T-helper 17 cell (primary cell): ENCODE measurements at regions not wholly inside any gene's neighbourhood (a gene's known extent, or its start where the extent isn't known, plus 50 kb on each side); places are given as distances from the start of the nearest gene placed in this dataset.

Experiments used
- ATAC-seq: fragments of 150-1000 bp; cut with Tn5 transposase; 2 replicates; pipeline ENCODE4 v1.10.0; 2021; ENCODE audit warnings: mild to moderate bottlenecking, moderate library complexity
- DNase-seq, 3 donors: peaks; one replicate each; pipeline versions ENCODE4 v3.0.0 to v3.0.0-alpha.2; 2020 to 2021
- H3K9me3 ChIP-seq: one replicate; pipeline ENCODE4 v1.7.0; 2013; ENCODE audit warnings: low read length, mild to moderate bottlenecking; ENCODE audit not compliant: control insufficient read depth, poor library complexity, severe bottlenecking
- H3K27ac Mint-ChIP-seq: one replicate; pipeline ENCODE4 v1.8.0; 2022; ENCODE audit warnings: mild to moderate bottlenecking, moderate library complexity, mixed read lengths
- H3K27me3 Mint-ChIP-seq: one replicate; pipeline ENCODE4 v1.8.0; 2022; ENCODE audit warnings: mixed read lengths
- H3K36me3 Mint-ChIP-seq: one replicate; pipeline ENCODE4 v1.8.0; 2022; ENCODE audit warnings: low read depth, mixed read lengths
- H3K4me1 Mint-ChIP-seq: one replicate; pipeline ENCODE4 v1.8.0; 2022; ENCODE audit warnings: mild to moderate bottlenecking, mixed read lengths
- H3K4me3 Mint-ChIP-seq: one replicate; pipeline ENCODE4 v1.8.0; 2022; ENCODE audit warnings: mild to moderate bottlenecking, moderate library complexity, mixed read lengths

DNA sequence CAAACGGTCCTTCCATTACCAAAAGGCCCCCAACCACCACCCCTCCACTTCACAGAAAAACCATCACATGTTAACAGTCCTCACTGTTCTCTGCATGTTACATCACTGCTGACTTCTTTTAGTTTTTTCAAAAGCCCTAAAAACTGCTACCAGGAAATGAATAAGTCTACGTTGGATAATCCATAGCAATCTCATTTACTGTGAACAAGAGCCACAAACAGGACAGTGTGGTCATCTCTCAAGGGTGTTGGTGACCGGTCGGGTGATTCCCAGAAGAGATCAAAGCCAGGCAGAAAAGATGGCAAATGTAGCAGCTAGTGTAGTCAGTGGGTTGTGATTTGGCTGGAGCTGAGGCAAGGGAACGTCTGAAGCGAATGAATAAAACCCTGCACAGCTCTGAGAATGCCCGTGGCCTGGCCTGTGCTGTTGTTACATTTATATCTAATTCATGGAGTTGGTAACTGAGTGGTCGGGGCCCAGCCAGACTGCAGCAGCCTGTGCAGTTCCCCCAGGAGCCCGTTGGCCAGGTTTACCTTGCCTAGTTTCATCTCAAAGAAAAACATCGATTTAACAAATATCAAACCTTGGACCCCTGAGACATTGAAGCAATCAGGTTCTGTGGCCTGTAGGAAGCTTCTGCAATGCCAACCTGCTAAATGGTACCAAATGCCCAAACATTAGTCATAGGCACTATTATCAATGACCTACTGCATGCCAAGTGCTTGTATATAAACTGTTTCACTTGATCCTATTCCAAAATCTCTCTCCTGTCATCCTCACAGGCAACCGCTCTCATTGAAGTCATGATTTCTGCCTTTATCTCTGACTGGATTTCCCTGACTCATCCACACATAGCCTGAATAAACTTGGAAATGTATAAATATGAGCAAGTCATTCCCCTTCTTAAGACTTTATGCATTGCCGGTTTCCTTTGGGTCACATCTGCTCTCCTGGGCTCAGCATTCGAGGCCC lies 153.8 kb upstream of the SERP2 start:
- Mint-ChIP-seq H3K4me1 (peaks cover 3% of the 10 kb centered on the region), H3K27ac (peak overlapping the region; percentile 30), H3K27me3 (peaks cover 26% of the 10 kb centered on the region), H3K4me3 (no peak overlapping the region), H3K36me3 (no peaks in the 10 kb centered on the region)
- ATAC-seq (no peak), DNase-seq (no peak)
- no peaks in the 10 kb centered on the region for H3K9me3 ChIP-seq

DNA sequence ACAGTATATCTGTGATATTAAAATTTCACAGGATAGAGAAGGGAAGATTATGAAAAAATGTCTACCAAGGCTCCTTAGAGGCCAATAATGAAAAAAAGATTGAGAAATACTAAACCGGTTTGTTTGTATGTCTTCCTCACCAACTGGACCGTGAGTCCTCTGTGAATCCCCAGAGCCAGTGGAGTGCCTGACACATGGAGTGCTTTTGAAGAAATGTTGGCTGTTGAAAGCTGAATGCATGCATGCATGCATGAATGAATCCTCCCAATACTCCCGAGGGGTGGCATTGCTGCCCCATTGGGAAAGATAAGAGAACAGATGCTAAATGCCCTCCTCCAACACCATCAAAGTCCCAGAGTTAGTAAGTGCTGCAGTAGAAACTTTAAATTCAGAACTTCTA lies 152.7 kb upstream of the SERP2 start:
- no peaks in the 10 kb centered on the region for H3K36me3 Mint-ChIP-seq
- peaks cover 16% of the 10 kb centered on the region for H3K27me3 Mint-ChIP-seq
- DNase-seq = no peak
- ATAC-seq = no peak
- H3K27ac Mint-ChIP-seq = peak overlapping the region; percentile 30
- H3K4me3 Mint-ChIP-seq = no peak overlapping the region
- H3K4me1 Mint-ChIP-seq = peaks cover 3% of the 10 kb centered on the region
- H3K9me3 ChIP-seq = no peaks in the 10 kb centered on the region

DNA sequence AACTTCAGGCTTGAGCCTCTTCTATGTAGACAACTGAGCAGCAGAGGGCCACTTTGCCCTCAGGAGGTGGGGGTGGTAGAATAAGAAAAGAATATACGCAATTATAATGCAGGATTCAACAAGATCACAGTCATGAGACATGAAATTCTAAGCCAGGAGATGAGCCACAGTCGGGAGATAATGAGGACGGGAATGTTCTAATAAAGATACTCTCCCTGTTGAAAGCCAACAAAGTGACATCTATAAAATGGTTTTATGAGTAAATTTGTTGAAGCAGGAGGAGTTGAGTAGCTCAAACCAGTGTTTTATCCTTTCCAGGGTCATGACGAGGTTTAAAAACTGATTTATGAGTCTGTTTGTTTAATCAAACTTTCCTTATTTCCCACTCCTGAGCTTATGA lies 152.0 kb upstream of the SERP2 start:
- Mint-ChIP-seq H3K36me3 (no peaks in the 10 kb centered on the region), H3K27me3 (peaks cover 11% of the 10 kb centered on the region), H3K4me3 (no peak overlapping the region), H3K27ac (no peak overlapping the region), H3K4me1 (peaks cover 3% of the 10 kb centered on the region)
- ATAC-seq (no peak), DNase-seq (no peak)
- H3K9me3 ChIP-seq = no peaks in the 10 kb centered on the region

DNA sequence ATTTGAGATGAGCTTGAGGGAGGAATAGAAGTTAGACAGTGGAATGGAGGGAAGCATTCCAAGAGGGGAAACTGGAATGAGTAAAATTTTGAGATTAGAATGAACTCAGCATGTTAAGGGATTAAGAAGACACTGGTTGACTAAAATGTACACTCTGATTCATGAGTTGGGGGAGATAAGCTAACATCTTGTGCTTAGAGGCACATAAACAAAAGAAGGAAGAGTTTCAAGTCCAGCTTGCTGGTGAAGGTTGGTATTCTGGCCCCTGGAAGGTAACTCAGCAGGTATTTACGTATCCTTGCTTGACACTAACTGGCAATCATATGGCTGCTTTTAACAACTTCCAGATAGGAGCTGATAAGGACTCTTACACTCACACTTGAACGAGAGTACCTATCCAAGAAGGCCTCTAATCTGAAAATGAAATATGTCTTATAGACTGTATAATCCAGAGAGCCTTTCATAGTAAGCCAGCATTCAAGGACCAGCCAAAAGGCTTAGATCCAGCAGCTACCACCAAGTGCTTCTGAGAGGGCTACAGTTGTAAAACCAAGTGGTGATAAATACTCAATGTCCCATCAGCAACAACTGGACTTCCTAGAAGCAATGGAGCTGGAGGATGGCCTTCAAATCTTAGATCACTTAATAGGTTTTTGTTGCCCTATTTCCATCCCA lies 149.7 kb upstream of the SERP2 start:
- no peaks in the 10 kb centered on the region for H3K9me3 ChIP-seq
- ATAC-seq (no peak), DNase-seq (no peak)
- peaks cover 3% of the 10 kb centered on the region for H3K4me1 Mint-ChIP-seq
- H3K27me3 Mint-ChIP-seq = peaks cover 6% of the 10 kb centered on the region
- H3K4me3 Mint-ChIP-seq = no peak overlapping the region
- H3K36me3 Mint-ChIP-seq = no peaks in the 10 kb centered on the region
- H3K27ac Mint-ChIP-seq = no peak overlapping the region

DNA sequence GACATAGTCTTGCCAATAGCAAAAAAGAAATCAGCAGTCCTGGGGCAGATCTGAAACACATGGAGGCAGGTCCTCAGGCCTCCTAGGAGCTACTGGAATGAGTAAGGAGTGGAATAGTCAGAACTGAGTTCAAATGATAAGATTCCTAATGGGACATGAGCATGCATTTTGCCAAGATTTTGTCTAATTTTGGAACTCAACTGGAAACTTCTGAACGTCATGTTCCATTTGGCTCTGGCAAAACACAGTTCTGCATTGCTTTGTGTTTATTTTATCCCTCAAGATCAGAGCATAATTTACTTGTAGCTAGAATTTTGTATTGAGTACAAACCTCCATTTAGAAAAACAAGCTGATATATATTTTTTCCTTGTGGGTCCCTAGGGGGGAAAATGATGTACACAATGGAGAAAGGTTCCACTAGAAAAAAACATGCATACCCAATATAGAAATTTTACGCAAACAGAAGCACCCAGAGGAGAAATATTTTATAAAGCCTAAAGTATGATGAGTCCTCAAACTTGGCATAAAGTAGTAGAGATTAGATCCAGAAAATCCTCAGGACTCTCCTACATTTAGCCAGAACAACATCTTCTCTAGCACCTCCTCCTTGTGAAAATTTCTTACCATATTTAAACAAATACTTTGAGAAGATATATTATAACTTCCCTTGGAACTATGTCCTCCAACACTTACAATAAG lies 149.0 kb upstream of the SERP2 start:
- H3K4me1 Mint-ChIP-seq = peaks cover 3% of the 10 kb centered on the region
- DNase-seq = no peak
- ATAC-seq = no peak
- no peaks in the 10 kb centered on the region for H3K36me3 Mint-ChIP-seq
- H3K9me3 ChIP-seq = no peaks in the 10 kb centered on the region
- H3K4me3 Mint-ChIP-seq = no peak overlapping the region
- peaks cover 6% of the 10 kb centered on the region for H3K27me3 Mint-ChIP-seq
- no peak overlapping the region for H3K27ac Mint-ChIP-seq

DNA sequence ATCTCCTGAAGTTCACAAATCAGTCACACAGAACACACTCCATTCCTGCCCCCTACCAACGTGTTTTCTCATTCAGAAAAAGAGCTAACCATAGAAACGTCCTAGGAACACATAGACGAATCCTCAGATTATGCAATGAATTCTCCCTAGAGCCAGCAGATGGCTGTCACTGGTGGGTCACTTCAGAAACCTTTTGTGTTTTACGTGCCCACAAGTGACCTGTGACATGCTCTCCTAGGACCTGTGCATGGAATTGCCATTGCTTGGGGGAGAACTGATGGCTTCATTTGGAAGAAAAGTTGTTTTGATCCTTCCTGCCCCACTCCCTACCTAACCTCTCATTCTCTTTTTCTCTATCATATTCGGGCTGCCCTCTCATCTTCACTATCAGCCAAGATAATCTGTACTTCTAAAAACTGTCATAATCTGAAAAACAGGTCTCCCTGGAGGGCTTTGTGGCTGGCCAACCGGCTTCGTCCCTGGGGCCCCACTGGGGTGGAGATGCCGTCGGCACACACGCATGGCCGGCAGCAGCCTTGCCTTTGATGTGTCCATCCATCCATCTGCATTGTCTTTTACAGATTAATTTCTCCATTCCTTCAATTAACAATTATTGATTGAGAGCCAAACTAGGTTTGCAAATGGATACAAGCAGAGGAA lies 144.1 kb upstream of the SERP2 start:
- peaks cover 28% of the 10 kb centered on the region for H3K27me3 Mint-ChIP-seq
- no peaks in the 10 kb centered on the region for H3K4me1 Mint-ChIP-seq
- ATAC-seq = no peak
- no peak overlapping the region for H3K27ac Mint-ChIP-seq
- DNase-seq = no peak
- H3K9me3 ChIP-seq = no peaks in the 10 kb centered on the region
- no peak overlapping the region for H3K4me3 Mint-ChIP-seq
- no peaks in the 10 kb centered on the region for H3K36me3 Mint-ChIP-seq

DNA sequence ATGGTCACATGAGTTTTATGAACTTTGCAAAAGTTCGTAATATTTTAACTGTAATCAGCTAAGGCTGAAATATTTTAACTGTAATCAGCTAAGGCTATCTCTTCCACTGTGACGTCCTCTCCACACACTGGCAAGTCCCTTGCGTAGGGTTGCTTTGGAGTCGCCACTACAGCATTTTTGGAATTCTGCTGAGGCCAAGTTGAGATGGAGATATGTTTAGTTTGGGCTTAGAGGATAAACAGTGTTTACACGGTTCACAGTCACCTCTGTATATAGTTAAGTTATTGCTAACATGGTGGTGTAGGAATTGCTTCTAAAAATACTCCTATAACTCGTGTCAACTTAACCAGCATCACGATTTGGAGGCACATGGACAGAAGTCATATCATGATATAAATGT lies 143.6 kb upstream of the SERP2 start:
- DNase-seq (no peak), ATAC-seq (no peak)
- no peaks in the 10 kb centered on the region for H3K4me1 Mint-ChIP-seq
- H3K9me3 ChIP-seq = no peaks in the 10 kb centered on the region
- H3K4me3 Mint-ChIP-seq = no peak overlapping the region
- no peaks in the 10 kb centered on the region for H3K36me3 Mint-ChIP-seq
- H3K27me3 Mint-ChIP-seq = peaks cover 33% of the 10 kb centered on the region
- no peak overlapping the region for H3K27ac Mint-ChIP-seq

DNA sequence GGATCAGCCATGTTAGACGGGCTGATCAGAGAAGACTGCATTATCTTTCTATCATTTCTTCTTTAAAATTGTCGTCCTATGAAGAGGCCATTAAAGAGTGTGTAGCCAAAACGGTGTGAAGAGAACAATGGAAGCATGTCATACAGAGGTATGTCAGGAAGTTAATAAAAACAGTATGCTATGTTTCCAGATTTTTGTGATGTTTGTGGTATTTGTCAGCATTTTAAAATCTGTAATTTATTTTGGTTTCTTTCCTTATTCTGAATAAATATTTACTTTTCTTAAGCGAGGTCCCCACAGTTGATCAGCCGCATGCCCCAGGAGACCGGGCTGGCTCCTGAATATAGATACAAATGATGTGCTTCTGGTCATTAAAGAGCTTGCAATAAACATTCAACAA lies 142.9 kb upstream of the SERP2 start:
- Mint-ChIP-seq H3K36me3 (no peaks in the 10 kb centered on the region), H3K27me3 (peaks cover 34% of the 10 kb centered on the region), H3K4me1 (no peaks in the 10 kb centered on the region), H3K27ac (no peak overlapping the region), H3K4me3 (no peak overlapping the region)
- DNase-seq = no peak
- H3K9me3 ChIP-seq = no peaks in the 10 kb centered on the region
- ATAC-seq = no peak

DNA sequence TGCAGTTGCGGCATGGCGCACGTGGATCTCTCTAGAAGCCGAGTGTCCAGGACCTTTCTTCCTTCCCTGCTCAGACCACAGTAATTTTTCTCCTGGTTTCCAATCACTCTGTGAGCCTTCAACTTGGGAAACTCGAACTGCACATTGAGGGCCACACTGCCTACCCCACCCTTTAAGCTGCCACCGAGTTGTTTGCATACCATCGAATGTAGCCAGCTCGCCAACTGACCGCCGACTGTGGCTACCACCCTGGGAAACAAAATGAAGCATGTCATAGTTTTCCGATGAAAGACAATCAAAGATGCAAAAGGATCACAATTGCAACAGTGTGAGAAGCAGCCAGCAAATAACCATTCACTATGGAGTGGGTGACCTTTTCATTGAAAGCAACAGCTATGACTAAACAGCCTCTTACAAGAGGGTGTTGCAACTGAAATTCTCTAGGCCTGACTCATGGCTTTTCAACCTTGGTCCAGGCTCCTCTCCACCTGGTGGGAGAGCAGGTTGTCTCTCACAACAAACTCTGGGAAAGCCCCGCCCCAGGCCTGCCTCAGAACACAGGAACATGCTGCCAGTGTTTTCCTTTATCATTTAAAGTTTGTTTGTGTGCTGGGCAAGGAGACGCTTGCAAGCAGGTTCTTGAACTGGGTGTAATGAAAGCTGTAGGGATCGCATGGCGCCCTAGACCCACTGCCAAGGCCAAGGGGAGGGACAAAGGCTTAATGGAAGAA lies 141.7 kb upstream of the SERP2 start:
- H3K27me3 Mint-ChIP-seq = peaks cover 34% of the 10 kb centered on the region
- no peaks in the 10 kb centered on the region for H3K4me1 Mint-ChIP-seq
- H3K9me3 ChIP-seq = no peaks in the 10 kb centered on the region
- H3K36me3 Mint-ChIP-seq = no peaks in the 10 kb centered on the region
- DNase-seq (no peak), ATAC-seq (no peak)
- no peak overlapping the region for H3K27ac Mint-ChIP-seq
- no peak overlapping the region for H3K4me3 Mint-ChIP-seq

DNA sequence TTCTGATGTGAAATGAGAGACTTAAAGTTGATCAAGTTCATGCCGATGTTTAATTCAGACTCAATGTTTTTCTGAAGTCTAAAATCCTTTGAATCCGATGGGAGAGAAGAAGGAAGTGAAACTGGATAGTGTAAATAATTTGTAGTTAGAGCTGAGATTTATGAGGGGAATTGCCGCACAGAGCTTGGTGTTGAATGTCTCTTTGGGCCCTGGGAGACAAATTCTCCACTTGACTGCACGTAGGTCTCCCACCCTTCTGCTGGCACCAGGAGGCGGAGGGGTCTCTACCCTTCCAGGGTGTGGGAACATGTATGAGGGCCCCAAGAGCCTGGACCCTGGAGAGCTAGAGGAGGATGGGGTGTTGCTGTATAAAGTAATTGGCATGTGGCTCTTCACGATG lies 140.8 kb upstream of the SERP2 start:
- Mint-ChIP-seq H3K27me3 (peaks cover 34% of the 10 kb centered on the region), H3K4me3 (no peak overlapping the region), H3K27ac (no peak overlapping the region), H3K4me1 (no peaks in the 10 kb centered on the region), H3K36me3 (no peaks in the 10 kb centered on the region)
- ATAC-seq (no peak), DNase-seq (no peak)
- H3K9me3 ChIP-seq = no peaks in the 10 kb centered on the region

DNA sequence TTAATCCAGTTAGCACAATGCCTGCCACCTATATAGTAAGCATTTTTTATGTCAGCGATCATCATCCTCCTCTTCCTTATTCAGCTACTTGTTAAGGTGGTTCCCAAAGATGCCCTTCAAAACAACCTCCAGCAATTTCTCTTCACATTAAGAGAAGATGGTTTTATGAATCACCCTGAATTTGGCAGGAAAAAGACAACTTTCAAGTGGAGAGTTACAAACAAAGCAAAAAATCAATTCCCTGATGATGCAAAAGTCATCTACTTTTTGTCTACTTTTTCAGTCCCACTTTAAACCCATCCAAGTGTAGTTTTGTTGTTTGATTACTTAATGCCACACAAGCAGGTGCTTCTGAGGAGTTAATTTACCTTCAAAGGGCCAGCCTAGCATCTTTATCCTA lies 139.1 kb upstream of the SERP2 start:
- no peaks in the 10 kb centered on the region for H3K9me3 ChIP-seq
- no peaks in the 10 kb centered on the region for H3K4me1 Mint-ChIP-seq
- no peak overlapping the region for H3K4me3 Mint-ChIP-seq
- ATAC-seq (no peak), DNase-seq (no peak)
- H3K27ac Mint-ChIP-seq = no peak overlapping the region
- H3K27me3 Mint-ChIP-seq = peaks cover 50% of the 10 kb centered on the region
- no peaks in the 10 kb centered on the region for H3K36me3 Mint-ChIP-seq

DNA sequence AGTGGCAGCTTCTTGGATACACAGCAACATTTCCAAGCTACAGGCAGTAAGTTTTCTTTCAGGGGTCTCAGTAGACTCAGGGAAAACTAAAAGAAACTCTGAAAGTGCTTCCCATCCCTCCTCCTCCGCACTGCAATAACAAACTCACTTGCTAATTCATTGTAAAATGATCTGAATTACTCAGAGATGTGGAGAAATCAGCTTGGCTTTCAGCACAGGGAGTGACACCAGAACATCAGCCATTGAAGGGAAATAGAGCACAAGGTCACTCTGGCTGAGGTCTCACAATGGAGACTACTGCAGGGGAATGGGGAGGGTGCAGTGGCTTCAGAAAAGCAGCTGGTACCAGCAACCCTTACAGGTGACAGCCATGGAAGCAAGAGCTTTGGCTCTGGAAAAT lies 137.3 kb upstream of the SERP2 start:
- Mint-ChIP-seq H3K27ac (no peak overlapping the region), H3K4me3 (no peak overlapping the region), H3K36me3 (no peaks in the 10 kb centered on the region), H3K4me1 (no peaks in the 10 kb centered on the region), H3K27me3 (peaks cover 46% of the 10 kb centered on the region)
- DNase-seq (no peak), ATAC-seq (no peak)
- H3K9me3 ChIP-seq = no peaks in the 10 kb centered on the region
